ENCODE measurements at regions not wholly inside any gene's neighbourhood (a gene's known extent, or its start where the extent isn't known, plus 50 kb on each side); places are given as distances from the start of the nearest gene placed in this dataset.

- TF ChIP-seq CTCF (IDR thresholded peaks at IDR 0.05) (no peak), POLR2A (IDR thresholded peaks at IDR 0.05) (no peak)
Observed at GRCh38 chr3:159668990-159669476, 319.6 kb upstream of the IL12A start.
